GM18951 (cell line): ENCODE measurements at regions not wholly inside any gene's neighbourhood (a gene's known extent, or its start where the extent isn't known, plus 50 kb on each side); places are given as distances from the start of the nearest gene placed in this dataset.

ENCODE experiments used
- POLR2A ChIP-seq: IDR thresholded peaks from 4 replicates; pipeline ENCODE4 v1.6.1; 2011; ENCODE audit warnings: mild to moderate bottlenecking; ENCODE audit not compliant: insufficient read length, insufficient read depth; ENCODE audit errors: extremely low read depth
- in situ Hi-C: fragments of 300-500 bp; cut with MboI; formaldehyde crosslinking; loops from one replicate; pipeline ENCODE4 v1.12.0; 2022; ENCODE audit warnings: low sequenced_read_pairs, mixed read lengths, inconsistent platforms; ENCODE audit not compliant: unreplicated experiment

GRCh38 chr12:11563785-11564739 is 85.4 kb upstream of the ETV6 start:
- TF ChIP-seq POLR2A: no peak
- in situ Hi-C loops: loop anchor here (25.0 kb wide), 1 partner anchor 773 kb away; no protein-coding TSS in a partner anchor

GRCh38 chr12:11564984-11565651 is 84.4 kb upstream of the ETV6 start:
- TF ChIP-seq POLR2A: no peak
- in situ Hi-C loops: loop anchor here (25.0 kb wide), 1 partner anchor 772 kb away; no protein-coding TSS in a partner anchor

- in situ Hi-C loops: loop anchor here (25.0 kb wide), 1 partner anchor 772 kb away; no protein-coding TSS in a partner anchor
Observed at GRCh38 chr12:11565752-11566151, 83.7 kb upstream of the ETV6 start.

GRCh38 chr12:11568155-11568761 is 81.2 kb upstream of the ETV6 start:
- TF ChIP-seq POLR2A: no peak
- in situ Hi-C loops: loop anchor here (25.0 kb wide), 1 partner anchor 769 kb away; no protein-coding TSS in a partner anchor

More at GRCh38 chr12:11565752-11566151, 83.7 kb upstream of the ETV6 start:
- no peak for TF ChIP-seq POLR2A

- TF ChIP-seq POLR2A: no peak
- in situ Hi-C loops: loop anchor here (25.0 kb wide), 1 partner anchor 768 kb away; no protein-coding TSS in a partner anchor
Observed at GRCh38 chr12:11568762-11569478, 80.6 kb upstream of the ETV6 start.

GRCh38 chr12:11569716-11570115 is 79.8 kb upstream of the ETV6 start:
- in situ Hi-C loops: loop anchor here (25.0 kb wide), 1 partner anchor 768 kb away; no protein-coding TSS in a partner anchor
- no peak for TF ChIP-seq POLR2A

- in situ Hi-C loops: loop anchor here (25.0 kb wide), 1 partner anchor 763 kb away; no protein-coding TSS in a partner anchor
- no peak for TF ChIP-seq POLR2A
Observed at GRCh38 chr12:11573880-11574279, 75.6 kb upstream of the ETV6 start.

GRCh38 chr12:11576104-11576503 is 73.4 kb upstream of the ETV6 start:
- in situ Hi-C loops: no loop called here
- no peak for TF ChIP-seq POLR2A

- TF ChIP-seq POLR2A: no peak
- in situ Hi-C loops: no loop called here
Observed at GRCh38 chr12:11577658-11578260, 71.7 kb upstream of the ETV6 start.

- in situ Hi-C loops: no loop called here
Observed at GRCh38 chr12:11578461-11578993, 70.9 kb upstream of the ETV6 start.

GRCh38 chr12:11580125-11580751 is 69.2 kb upstream of the ETV6 start:
- in situ Hi-C loops: loop anchor here (10.0 kb wide), 1 partner anchor 455 kb away; no protein-coding TSS in a partner anchor
- TF ChIP-seq POLR2A: no peak

More at GRCh38 chr12:11578461-11578993, 70.9 kb upstream of the ETV6 start:
- no peak for TF ChIP-seq POLR2A
